GM18502 (cell line): ENCODE measurements at regions not wholly inside any gene's neighbourhood (a gene's known extent, or its start where the extent isn't known, plus 50 kb on each side); places are given as distances from the start of the nearest gene placed in this dataset.

ENCODE experiments used
- ATAC-seq: cut with Tn5 transposase; IDR thresholded peaks from one replicate; pipeline ENCODE4 v1.9.1; 2021; ENCODE audit warnings: mild to moderate bottlenecking; ENCODE audit not compliant: unreplicated experiment, poor library complexity

DNA sequence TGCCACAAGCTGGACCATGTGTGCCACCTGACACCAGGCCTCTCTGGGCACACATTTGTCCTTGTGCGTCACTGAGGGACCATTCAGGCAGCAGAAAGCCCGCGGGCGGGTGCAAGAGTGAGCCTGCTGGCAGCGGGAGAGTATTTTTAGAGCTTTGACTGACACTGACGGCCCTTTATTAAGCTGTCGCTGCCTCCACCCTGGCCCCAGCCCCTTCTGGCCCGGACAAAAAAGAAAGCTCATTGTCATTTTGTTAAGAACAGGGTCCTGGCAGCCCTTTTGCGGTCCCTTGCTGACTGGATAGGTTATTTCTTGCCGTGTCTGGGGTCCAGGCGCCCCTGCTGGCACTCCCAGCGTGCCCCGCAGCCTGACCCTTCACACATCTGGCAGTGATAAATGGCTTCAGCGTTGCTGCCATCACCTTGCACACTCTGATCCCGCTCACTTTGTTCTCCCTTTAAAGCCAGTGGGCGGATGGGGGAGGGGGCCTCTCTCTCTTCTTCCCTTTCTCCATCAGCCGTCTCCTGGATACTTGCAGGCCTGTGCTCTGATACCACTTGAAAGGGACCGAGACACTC, 78.4 kb upstream of the NKD1 start:
- ATAC-seq = no peak

DNA sequence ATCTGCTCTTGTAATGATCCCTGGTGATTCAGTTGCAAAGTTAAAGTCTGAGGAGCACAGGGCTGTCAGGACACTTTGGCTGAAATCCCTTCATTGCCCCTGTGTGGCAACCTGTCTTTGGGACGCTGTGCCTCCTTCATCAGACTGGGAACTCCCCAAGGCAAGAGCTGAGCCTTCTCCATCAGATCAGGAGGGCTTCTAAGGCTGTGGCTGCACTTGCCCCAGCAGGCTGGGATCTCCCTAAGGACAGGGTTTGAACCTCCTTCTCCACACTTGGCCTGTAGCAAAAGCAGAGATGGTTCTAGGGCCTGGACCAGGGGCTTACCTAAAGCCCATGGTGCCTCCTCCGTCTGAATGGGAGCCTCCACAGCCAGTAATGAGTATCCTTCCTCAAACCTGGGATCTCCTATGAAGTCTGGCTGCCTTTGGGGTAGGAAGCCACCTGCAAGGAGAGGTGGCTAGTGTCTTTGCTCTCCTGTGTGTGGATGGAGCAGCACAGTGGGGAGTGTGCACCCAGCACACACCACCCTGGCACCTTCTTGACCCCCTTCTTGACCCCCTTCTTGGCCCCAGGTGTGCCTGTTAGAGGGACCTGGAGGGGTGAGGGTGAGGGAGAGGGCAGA, 79.0 kb upstream of the NKD1 start:
- ATAC-seq = no peak

DNA sequence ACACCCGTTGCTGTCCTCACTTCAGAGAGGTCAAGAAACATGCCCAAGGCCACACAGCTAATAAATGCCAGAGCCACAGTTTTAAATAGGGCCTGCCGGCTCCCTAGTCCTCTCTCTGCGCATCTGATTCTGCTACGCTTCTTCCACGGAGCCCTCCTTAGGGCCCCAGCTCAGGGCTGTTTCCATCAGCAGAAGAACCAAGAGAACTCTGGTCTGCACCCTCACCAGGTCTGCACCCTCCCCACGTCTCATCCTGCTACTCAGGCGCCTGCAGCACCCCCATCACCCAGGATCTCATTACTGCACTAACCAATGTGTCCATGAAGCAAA, 79.5 kb upstream of the NKD1 start:
- ATAC-seq = no peak

DNA sequence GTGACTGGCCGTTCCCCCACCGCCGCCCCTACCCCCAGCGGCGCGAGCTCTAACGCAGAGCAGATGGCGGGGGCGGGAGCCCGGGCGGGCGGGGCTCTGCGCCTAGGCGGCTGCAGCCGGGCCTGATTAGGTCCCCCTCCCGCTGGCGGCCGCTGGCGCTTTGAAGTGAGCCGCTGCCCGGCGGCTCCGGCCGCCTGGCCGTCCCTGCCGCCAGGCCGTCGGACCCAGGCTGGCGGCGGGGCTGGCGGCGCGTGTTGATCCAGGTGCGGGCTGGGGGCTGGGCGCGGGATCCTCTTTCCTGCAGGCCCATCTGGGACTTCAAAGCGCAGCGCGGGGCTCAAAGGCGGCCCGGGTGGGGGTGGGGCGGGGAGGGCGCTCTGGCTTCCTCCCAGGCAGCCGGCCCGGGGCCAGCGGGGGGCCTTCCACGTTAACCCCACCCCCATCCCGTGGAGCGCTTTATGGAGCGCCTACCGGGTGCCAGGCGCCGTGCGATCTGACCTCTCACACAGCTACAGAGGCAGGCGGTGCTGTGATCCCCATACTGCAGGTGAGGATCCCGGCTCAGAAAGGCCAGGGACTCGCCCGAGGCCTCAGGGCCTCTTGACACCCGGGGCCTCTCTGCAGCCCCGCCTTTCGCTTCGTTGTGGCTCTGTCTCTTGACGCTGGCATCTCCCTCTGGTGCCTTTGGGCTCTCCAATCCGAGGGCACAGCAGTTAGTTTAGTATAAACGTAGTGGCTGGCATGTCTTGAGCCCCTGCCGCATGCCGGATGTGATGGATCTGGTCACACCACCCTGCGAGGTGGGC, 80.0 kb upstream of the NKD1 start:
- no peak for ATAC-seq

GRCh38 chr16:50467559-50467942, 80.6 kb upstream of the NKD1 start:
- ATAC-seq = no peak

DNA sequence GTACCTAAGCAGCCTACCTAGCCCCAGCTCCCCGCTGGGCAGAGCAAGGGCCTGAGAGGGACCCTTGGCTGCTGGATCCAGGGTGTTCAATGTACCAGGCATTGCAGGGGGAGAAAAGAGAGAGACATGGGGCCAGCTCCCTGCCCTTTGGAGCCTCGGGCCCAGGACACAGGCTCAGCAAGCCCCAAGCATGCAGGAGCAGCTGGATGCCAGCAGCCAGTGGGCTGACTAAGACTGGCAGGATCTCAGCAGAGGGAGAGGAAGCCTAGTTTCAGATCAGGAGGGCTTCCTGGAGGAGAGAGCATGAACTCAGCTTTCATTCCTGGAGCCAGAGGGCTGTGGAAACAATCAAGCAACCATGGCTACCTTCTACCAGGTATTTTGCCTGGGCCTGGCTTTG, 82.0 kb upstream of the NKD1 start:
- no peak for ATAC-seq

GRCh38 chr16:50464325-50465290, 83.6 kb upstream of the NKD1 start:
- ATAC-seq = no peak

- no peak for ATAC-seq
Measured at GRCh38 chr16:50463581-50464324, 84.4 kb upstream of the NKD1 start.

- no peak for ATAC-seq
Measured at GRCh38 chr16:50462793-50463507, 85.2 kb upstream of the NKD1 start.

DNA sequence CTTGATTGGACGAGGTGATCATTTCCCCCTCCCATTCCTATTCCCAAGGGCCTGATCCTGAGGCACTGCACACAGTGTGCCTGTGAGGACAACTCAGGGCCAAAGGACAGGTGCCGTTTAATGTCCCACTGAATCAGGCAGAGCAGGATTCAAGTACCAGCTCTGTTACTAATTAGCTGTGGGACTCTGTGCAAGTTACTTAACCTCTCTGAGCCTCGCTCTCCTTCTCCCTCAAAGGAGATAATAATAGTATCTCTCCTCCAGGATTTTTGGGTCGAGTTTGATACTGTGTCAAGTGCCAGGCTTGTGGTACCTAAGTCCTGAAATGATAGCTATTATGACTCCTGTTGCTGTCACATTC, 86.8 kb upstream of the NKD1 start:
- ATAC-seq = no peak

DNA sequence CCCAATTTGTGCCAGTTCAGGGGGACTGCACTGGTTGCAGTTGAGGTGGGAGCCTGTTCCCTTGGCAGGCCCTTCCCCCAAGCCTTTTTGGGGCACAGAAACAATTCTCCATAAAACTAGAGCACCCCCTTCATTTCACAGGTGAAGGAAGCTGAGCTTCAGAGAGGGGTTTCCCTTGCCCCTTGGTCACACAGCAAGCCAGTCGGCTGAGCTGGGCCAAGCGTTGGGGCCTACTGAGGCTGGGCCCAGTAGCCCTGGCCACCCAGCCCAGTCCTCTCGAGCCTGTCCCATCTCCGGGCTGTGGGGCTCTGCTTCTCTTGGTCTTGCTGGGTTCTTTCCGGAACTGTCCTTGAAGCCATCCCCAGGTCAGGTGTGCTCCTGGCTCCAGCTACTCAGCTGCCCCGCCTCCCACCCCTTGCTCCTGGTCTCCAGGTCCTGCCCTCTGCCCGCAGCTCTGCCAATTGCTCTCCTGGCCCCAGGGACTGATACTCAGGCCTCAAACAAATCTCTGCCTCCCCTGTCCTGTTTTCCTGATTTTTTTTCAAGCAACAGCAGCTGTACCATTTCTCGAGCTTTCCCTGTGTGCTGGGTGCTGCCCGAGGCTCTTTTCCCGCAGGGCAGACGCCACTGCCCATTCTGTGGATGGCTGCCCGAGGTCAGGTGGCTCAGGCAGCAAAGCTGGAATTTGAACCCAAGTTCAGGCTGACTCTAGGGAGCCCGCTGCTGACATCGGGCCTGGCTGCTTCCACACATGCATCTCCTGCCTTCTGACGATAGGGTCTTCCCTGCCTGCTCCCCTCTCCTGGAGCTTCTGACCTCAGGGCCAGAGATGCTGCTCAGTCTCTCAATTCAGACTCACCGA, 87.4 kb upstream of the NKD1 start:
- ATAC-seq = no peak

- ATAC-seq = no peak
Measured at GRCh38 chr16:50459496-50460080, 88.6 kb upstream of the NKD1 start.

GRCh38 chr16:50458667-50459495, 89.3 kb upstream of the NKD1 start:
- no peak for ATAC-seq

DNA sequence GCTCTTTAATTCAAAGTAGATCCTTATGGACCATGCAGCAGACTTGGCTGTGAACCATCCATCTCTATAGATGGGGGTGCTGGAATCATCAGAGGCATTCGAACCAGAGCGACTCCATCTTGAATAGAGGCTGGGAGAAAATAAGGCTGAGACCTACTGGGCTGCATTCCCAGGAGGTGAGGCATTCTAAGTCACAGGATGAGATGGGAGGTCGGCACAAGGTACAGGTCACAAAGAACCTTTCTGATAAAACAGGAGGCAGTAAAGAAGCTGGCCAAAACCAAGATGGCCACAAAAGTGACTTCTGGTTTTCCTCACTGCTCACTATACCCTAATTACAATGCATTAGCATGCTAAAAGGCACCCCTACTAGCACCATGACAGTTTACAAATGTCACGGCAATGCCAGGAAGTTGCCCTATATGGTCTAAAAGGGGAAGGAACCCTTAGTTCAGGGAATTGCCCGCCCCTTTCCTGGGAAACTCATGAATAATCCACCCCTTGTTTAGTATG, 89.2 kb upstream of the BRD7 start:
- ATAC-seq = no peak

DNA sequence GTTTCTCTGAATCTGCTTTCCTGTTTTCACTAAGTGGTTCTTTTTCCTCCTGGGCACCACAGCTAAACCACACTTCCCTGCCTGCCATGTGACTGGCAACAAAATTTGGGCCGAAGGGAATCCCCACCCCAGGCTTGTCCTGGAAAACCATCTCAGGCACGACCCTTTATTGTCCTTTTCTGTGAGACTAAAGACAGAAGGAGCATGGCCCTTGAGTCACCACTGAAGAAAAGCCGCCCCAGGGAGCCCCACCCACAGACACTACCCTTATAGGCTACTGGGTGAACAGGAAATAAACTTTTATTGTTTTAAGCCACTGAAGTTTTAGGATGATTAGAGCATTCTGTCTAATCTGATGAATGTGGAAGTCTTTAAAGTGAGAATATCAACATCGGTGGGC, 88.6 kb upstream of the BRD7 start:
- ATAC-seq = no peak

GRCh38 chr16:50455288-50455845, 86.6 kb upstream of the BRD7 start:
- no peak for ATAC-seq

- no peak for ATAC-seq
Measured at GRCh38 chr16:50453446-50453845, 84.7 kb upstream of the BRD7 start.
